Spleen (tissue), 7 donors: ENCODE measurements at regions not wholly inside any gene's neighbourhood (a gene's known extent, or its start where the extent isn't known, plus 50 kb on each side); places are given as distances from the start of the nearest gene placed in this dataset.

ENCODE experiments used
- POLR2A ChIP-seq, 3 donors: fragments of 450-650 bp; IDR thresholded peaks; one replicate each; pipeline ENCODE4 v1.5.1; 2017; ENCODE audit warnings: antibody characterized with exemption in 3 of 3, mild to moderate bottlenecking in 1 of 3
- POLR2AphosphoS5 ChIP-seq, 3 donors: sonication (generic); formaldehyde crosslinking; IDR thresholded peaks; one replicate each; pipeline ENCODE4 v1.5.1; 2017; ENCODE audit warnings: antibody characterized with exemption in 3 of 3
- TF ChIP-seq, protein P1 (sequence below), 11 experiments: fragments of 200-600 bp in 7 of 11; fragments of 450-650 bp in 4 of 11; sonication (generic) in 4 of 11; IDR thresholded peaks in 8 of 11; conservative IDR thresholded peaks in 3 of 11; 1 replicate in 7 of 11; 2 replicates in 4 of 11; pipeline versions ENCODE4 v1.4.0 to v1.8.0; 2016 to 2021; ENCODE audit warnings: antibody characterized with exemption in 11 of 11, inconsistent platforms in 4 of 11, mild to moderate bottlenecking in 1 of 11
- donor health status: DM: no; HTN: no; CAD: no; lungs with moderate emphysema.
- donor health status: DM: no; HTN: no; CAD: no.
- donor health status: DM: no; HTN: no; CAD: no.

DNA sequence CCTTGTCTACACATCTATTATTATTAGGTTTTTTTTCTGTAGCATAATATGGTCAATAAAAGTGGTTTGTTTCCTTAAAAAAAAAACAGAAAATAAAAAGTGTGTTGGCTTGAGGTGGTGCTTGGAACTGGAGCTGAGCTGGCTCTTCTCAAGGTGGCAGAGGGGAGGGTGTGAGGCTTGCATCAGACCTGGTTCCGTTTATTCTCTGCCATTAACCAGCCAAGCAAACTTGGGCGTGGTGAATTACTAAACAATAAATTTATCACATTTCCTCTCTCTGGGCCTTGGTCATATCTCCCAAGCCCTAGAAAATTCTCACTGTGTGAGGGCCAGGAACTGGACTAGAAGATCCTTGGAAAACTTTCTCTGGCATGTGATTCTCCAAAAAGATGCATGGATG is 427.5 kb upstream of the MKI67 start:
- no peak for TF ChIP-seq POLR2A (IDR thresholded peaks at IDR 0.05)
- TF ChIP-seq, protein P1, sequence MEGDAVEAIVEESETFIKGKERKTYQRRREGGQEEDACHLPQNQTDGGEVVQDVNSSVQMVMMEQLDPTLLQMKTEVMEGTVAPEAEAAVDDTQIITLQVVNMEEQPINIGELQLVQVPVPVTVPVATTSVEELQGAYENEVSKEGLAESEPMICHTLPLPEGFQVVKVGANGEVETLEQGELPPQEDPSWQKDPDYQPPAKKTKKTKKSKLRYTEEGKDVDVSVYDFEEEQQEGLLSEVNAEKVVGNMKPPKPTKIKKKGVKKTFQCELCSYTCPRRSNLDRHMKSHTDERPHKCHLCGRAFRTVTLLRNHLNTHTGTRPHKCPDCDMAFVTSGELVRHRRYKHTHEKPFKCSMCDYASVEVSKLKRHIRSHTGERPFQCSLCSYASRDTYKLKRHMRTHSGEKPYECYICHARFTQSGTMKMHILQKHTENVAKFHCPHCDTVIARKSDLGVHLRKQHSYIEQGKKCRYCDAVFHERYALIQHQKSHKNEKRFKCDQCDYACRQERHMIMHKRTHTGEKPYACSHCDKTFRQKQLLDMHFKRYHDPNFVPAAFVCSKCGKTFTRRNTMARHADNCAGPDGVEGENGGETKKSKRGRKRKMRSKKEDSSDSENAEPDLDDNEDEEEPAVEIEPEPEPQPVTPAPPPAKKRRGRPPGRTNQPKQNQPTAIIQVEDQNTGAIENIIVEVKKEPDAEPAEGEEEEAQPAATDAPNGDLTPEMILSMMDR (IDR thresholded peaks at IDR 0.05 in 8 of 11, conservative IDR thresholded peaks at IDR 0.05 in 3 of 11) = no peak
- TF ChIP-seq POLR2AphosphoS5 (IDR thresholded peaks at IDR 0.05) = no peak
